Suprapubic skin (tissue), 4 donors: ENCODE measurements at regions not wholly inside any gene's neighbourhood (a gene's known extent, or its start where the extent isn't known, plus 50 kb on each side); places are given as distances from the start of the nearest gene placed in this dataset.

Experiments
- DNase-seq, 2 donors: peaks; one replicate each; pipeline ENCODE4 v3.0.0-alpha.2; 2019; ENCODE audit warnings: low spot score in 2 of 2
- H3K27ac ChIP-seq: fragments of 200-600 bp; sonication (generic); one replicate; pipeline ENCODE4 v1.5.1; 2019
- H3K27me3 ChIP-seq: fragments of 200-600 bp; sonication (generic); one replicate; pipeline ENCODE4 v1.5.1; 2019
- H3K36me3 ChIP-seq: fragments of 200-600 bp; sonication (generic); one replicate; pipeline ENCODE4 v1.5.1; 2019
- H3K4me1 ChIP-seq: fragments of 200-600 bp; sonication (generic); one replicate; pipeline ENCODE4 v1.5.1; 2019
- H3K4me3 ChIP-seq: fragments of 200-600 bp; sonication (generic); one replicate; pipeline ENCODE4 v1.5.1; 2019; ENCODE audit warnings: mild to moderate bottlenecking
- H3K9me3 ChIP-seq: fragments of 200-600 bp; sonication (generic); one replicate; pipeline ENCODE4 v1.5.1; 2019
- EP300 ChIP-seq: sonication (generic); formaldehyde crosslinking; IDR thresholded peaks from one replicate; pipeline ENCODE4 v1.6.1; 2017; ENCODE audit warnings: antibody characterized with exemption
- POLR2A ChIP-seq, 2 donors: fragments of 450-650 bp; IDR thresholded peaks; one replicate each; pipeline ENCODE4 v1.6.1; 2017; ENCODE audit warnings: antibody characterized with exemption in 2 of 2, mild to moderate bottlenecking in 2 of 2, moderate library complexity in 2 of 2
- POLR2AphosphoS5 ChIP-seq, 3 donors: sonication (generic); formaldehyde crosslinking; IDR thresholded peaks; one replicate each; pipeline ENCODE4 v1.6.1; 2017; ENCODE audit warnings: antibody characterized with exemption in 3 of 3
- WGBS: methylation state at CpG from one replicate; pipeline ENCODE4 v1.1.5; 2018; 5-methylcytosine and 5-hydroxymethylcytosine counted together
- TF ChIP-seq, protein P1 (sequence below), 2 donors: fragments of 200-600 bp in 1 of 2; fragments of 450-650 bp in 1 of 2; sonication (generic) in 1 of 2; IDR thresholded peaks; one replicate each; pipeline ENCODE4 v1.5.1; 2016 to 2019; ENCODE audit warnings: antibody characterized with exemption in 2 of 2, mild to moderate bottlenecking in 1 of 2, moderate library complexity in 1 of 2

DNA sequence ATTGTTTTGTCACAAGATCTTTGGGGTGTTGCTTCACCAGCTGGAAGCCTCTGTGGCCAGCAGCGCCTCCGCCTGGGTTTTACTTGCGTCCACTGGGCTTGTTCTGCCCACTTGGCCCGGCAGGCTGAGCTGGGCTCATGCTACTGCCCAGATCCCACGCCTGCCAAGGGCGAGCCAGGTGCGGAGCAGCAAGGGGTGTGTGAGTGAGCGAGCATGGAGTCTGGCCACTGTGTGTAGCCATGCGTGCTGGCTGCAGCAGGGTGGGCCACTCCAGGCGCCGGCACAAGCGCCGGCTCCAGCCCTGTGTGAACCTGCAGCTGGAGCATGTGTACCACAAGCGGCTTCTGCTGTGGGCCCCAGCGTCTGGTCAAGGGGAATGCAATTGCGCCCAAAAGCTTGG is 416.5 kb upstream of the RGMA start:
- H3K27me3 ChIP-seq: no peaks in the 10 kb centered on the region
- no peaks in the 10 kb centered on the region for H3K36me3 ChIP-seq
- H3K4me1 ChIP-seq: no peaks in the 10 kb centered on the region
- WGBS: 96% methylated on average over 8 of the region's 16 CpGs
- H3K9me3 ChIP-seq: no peaks in the 10 kb centered on the region
- no peak overlapping the region for H3K4me3 ChIP-seq
- H3K27ac ChIP-seq: no peak overlapping the region
- TF ChIP-seq POLR2AphosphoS5 (IDR thresholded peaks at IDR 0.05): no peak
- TF ChIP-seq, protein P1, sequence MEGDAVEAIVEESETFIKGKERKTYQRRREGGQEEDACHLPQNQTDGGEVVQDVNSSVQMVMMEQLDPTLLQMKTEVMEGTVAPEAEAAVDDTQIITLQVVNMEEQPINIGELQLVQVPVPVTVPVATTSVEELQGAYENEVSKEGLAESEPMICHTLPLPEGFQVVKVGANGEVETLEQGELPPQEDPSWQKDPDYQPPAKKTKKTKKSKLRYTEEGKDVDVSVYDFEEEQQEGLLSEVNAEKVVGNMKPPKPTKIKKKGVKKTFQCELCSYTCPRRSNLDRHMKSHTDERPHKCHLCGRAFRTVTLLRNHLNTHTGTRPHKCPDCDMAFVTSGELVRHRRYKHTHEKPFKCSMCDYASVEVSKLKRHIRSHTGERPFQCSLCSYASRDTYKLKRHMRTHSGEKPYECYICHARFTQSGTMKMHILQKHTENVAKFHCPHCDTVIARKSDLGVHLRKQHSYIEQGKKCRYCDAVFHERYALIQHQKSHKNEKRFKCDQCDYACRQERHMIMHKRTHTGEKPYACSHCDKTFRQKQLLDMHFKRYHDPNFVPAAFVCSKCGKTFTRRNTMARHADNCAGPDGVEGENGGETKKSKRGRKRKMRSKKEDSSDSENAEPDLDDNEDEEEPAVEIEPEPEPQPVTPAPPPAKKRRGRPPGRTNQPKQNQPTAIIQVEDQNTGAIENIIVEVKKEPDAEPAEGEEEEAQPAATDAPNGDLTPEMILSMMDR (IDR thresholded peaks at IDR 0.05): no peak
- no peak for TF ChIP-seq POLR2A (IDR thresholded peaks at IDR 0.05)
- no peak for TF ChIP-seq EP300
- DNase-seq: no peak

DNA sequence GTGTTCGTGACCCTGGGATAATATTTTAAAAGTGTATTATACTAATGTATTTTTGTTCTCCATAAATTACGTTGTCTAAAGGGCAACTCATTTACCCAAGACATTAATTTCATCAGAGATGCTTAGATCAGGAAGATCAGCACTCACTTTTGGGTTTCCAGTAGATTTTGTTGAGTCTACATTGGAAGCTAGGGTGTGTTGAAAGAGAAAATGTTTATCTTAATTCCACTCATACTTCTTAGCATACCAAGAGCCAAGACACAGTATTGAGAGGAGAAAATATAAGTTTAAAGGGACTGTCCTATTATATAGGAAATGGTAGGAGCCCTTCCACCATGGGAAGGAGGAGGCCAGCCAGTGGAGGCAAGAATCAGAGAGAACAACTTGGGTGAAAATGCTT is 412.9 kb upstream of the RGMA start:
- no peaks in the 10 kb centered on the region for H3K36me3 ChIP-seq
- DNase-seq: no peak
- H3K4me1 ChIP-seq: peaks cover 4% of the 10 kb centered on the region
- WGBS: 87% methylated on average over 2 of the region's 2 CpGs
- TF ChIP-seq POLR2AphosphoS5 (IDR thresholded peaks at IDR 0.05): no peak
- no peak for TF ChIP-seq EP300
- no peak for TF ChIP-seq POLR2A (IDR thresholded peaks at IDR 0.05)
- TF ChIP-seq, protein P1 (IDR thresholded peaks at IDR 0.05): no peak
- no peak overlapping the region for H3K4me3 ChIP-seq
- H3K27ac ChIP-seq: no peak overlapping the region
- no peaks in the 10 kb centered on the region for H3K9me3 ChIP-seq
- H3K27me3 ChIP-seq: no peaks in the 10 kb centered on the region

DNA sequence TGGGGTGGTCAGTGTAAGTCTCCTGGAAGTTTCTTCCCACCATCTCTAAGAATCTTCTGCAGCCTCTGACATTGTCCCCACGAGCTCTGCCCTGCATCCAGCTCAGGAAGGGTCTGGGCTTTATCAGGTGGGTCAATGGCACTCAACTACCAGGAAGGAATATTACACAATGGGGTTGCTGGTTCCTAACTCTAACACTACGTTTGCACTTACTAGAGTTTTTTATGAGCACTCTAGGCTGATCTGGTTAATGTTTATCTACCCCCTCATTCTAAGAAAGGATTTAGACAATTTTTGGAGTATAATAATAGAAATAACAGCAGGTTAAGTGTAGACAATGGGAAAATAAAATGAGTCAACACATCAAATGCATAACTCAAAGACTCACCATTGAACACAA is 411.1 kb upstream of the RGMA start:
- peaks cover 9% of the 10 kb centered on the region for H3K4me1 ChIP-seq
- no peak overlapping the region for H3K4me3 ChIP-seq
- no peak overlapping the region for H3K27ac ChIP-seq
- TF ChIP-seq, protein P1 (IDR thresholded peaks at IDR 0.05): no peak
- TF ChIP-seq POLR2AphosphoS5 (IDR thresholded peaks at IDR 0.05) (no peak), POLR2A (IDR thresholded peaks at IDR 0.05) (no peak), EP300 (no peak)
- no peaks in the 10 kb centered on the region for H3K9me3 ChIP-seq
- no peaks in the 10 kb centered on the region for H3K27me3 ChIP-seq
- 93% methylated on average over 2 of the region's 2 CpGs for WGBS
- H3K36me3 ChIP-seq: no peaks in the 10 kb centered on the region
- no peak for DNase-seq

DNA sequence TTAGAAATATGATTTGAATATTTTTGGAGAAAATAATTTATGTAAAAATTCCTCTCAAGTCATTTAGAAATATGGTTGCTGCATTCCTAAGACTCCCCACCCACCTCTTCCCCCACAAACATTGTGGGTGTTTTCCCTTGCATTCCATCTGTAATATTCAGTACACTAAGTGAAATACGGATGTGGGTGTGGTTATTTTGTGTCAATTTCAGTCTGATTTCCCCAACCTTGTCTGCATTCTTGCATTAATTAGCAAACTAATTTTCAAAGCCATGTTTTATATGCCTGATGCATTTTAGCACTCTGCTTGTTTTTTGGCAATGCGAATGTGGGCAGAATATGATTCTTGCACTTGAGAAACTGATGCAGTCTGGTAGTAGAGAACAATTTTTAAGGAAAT is 408.3 kb upstream of the RGMA start:
- H3K27ac ChIP-seq: no peak overlapping the region

DNA sequence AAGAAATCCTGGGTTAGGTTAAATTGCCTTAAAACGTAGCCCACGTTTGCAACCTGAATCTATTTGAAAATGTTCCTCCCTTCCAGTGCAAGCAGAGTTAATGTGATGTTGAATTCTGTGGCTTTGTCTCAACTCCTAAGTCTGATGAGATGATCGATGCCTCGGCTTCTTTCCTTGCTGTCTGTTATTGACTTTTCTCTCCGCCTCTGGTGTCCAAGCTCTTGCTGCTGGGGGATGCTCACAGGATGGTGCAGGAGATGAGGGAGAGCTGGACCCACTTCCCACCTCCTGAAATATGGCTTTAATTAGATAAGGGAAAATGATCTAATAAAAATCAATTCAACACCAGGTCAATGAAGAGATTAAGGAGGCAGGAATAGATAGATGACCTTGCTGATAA is 407.9 kb upstream of the RGMA start:
- H3K27me3 ChIP-seq: no peaks in the 10 kb centered on the region
- H3K36me3 ChIP-seq: no peaks in the 10 kb centered on the region
- no peaks in the 10 kb centered on the region for H3K9me3 ChIP-seq
- no peak overlapping the region for H3K27ac ChIP-seq
- H3K4me1 ChIP-seq: peaks cover 11% of the 10 kb centered on the region
- H3K4me3 ChIP-seq: no peak overlapping the region
- TF ChIP-seq EP300: no peak
- no peak for TF ChIP-seq POLR2AphosphoS5 (IDR thresholded peaks at IDR 0.05)
- no peak for TF ChIP-seq POLR2A (IDR thresholded peaks at IDR 0.05)
- TF ChIP-seq, protein P1 (IDR thresholded peaks at IDR 0.05): no peak
- WGBS: 49% methylated on average over 5 of the region's 5 CpGs
- DNase-seq: no peak

More for the DNA sequence above, 408.3 kb upstream of the RGMA start:
- H3K4me1 ChIP-seq: peaks cover 11% of the 10 kb centered on the region
- no peak for TF ChIP-seq EP300
- no peak for TF ChIP-seq POLR2A (IDR thresholded peaks at IDR 0.05)
- no peak for TF ChIP-seq POLR2AphosphoS5 (IDR thresholded peaks at IDR 0.05)
- TF ChIP-seq, protein P1 (IDR thresholded peaks at IDR 0.05): no peak
- no peak overlapping the region for H3K4me3 ChIP-seq
- no peaks in the 10 kb centered on the region for H3K9me3 ChIP-seq
- DNase-seq: no peak
- 46% methylated on average over 2 of the region's 2 CpGs for WGBS
- H3K36me3 ChIP-seq: no peaks in the 10 kb centered on the region
- H3K27me3 ChIP-seq: no peaks in the 10 kb centered on the region
